ENCODE measurements at regions not wholly inside any gene's neighbourhood (a gene's known extent, or its start where the extent isn't known, plus 50 kb on each side); places are given as distances from the start of the nearest gene placed in this dataset.

DNA sequence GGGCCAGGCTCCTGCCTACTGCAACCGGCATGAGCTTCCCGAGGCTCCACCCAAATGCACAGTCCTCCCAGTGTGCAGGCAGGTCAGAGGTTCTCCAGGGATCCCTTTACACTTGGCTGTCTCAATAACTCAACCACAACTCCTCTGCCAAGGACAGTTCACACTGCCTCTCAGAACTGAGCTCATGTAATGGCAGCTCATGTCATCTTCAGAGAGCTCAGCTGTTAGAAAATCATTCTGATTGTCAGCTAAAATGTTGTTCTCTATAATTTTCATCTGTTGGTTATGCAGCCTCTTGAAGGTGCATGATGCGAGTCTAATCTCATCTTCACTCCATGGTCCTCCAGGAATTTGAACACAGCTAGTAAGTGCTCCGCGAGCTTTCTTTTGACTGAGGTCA is 76.7 kb downstream of the SST start:
- DNase-seq (ENCODE audit: low read depth in 1 of 2, low spot score in 2 of 2) (no peak), FAIRE-seq (no peak)
- Histone ChIP-seq H3K23me2 (ENCODE audit: low read depth, low read length) (no peaks in the 10 kb centered on the region; the same call in 1 of the 2 replicates), H2BK120ac (replicated peaks; ENCODE audit: low read depth, low read length) (no peak overlapping the region), H3K27ac (ENCODE audit: low read depth, low read length) (no peak overlapping the region), H2AFZ (ENCODE audit: low read length) (no peak overlapping the region), H2AK5ac (ENCODE audit: low read depth, low read length) (0 out of 2 replicates have a peak overlapping the region, but pooled peaks have one; percentile 49), H3K9ac (replicated peaks in 1 of 4; ENCODE audit: extremely low read depth in 1 of 4, low read depth in 3 of 4, low read length in 3 of 4) (no peak overlapping the region), H3K4me1 (replicated peaks in 1 of 4; ENCODE audit: control insufficient read depth in 3 of 4, insufficient read depth in 4 of 4, low read length in 3 of 4) (peaks cover 0 to 10% (median 4%) of the 10 kb centered on the region in 4 experiments; a peak in 3 of 7 replicates), H4K5ac (ENCODE audit: insufficient read length, low read depth, low read length) (no peak overlapping the region), H2BK5ac (ENCODE audit: low read depth, low read length) (no peak overlapping the region), H3K56ac (replicated peaks; ENCODE audit: insufficient read length, low read depth, low read length) (no peak overlapping the region), H3K27me3 (replicated peaks in 1 of 4; ENCODE audit: control insufficient read depth in 3 of 4, extremely low read depth in 1 of 4, insufficient read depth in 3 of 4, low read length in 3 of 4) (no peaks in the 10 kb centered on the region), H3K18ac (ENCODE audit: extremely low read depth, low read length) (no peak overlapping the region), H3K4ac (replicated peaks; ENCODE audit: insufficient read length, low read depth, low read length) (no peak overlapping the region), H2BK20ac (ENCODE audit: low read length) (peak overlapping the region; percentile 92; the same call in 1 of the 2 replicates), H4K8ac (ENCODE audit: extremely low read depth, insufficient read depth, low read length) (no peak overlapping the region), H3K4me2 (ENCODE audit: insufficient read depth in 1 of 2, low read depth in 2 of 2, low read length in 2 of 2) (no peak overlapping the region), H3K36me3 (ENCODE audit: control insufficient read depth in 2 of 4, insufficient read depth in 4 of 4, low read length in 3 of 4) (no peaks in the 10 kb centered on the region), H3K79me1 (ENCODE audit: low read depth, low read length) (no peaks in the 10 kb centered on the region), H4K20me1 (replicated peaks in 1 of 2; ENCODE audit: control insufficient read depth in 1 of 2, insufficient read depth in 2 of 2, low read length in 2 of 2) (no peaks in the 10 kb centered on the region), H4K91ac (replicated peaks; ENCODE audit: insufficient read length, low read length) (peak overlapping the region; percentile 4), H2BK15ac (ENCODE audit: low read length) (peak overlapping the region; percentile 54; the same call in 1 of the 2 replicates), H3K79me2 (ENCODE audit: control insufficient read depth in 1 of 2, insufficient read depth in 2 of 2, low read length in 2 of 2) (no peaks in the 10 kb centered on the region), H3K4me3 (ENCODE audit: extremely low read depth in 1 of 4, insufficient read depth in 2 of 4, low read depth in 3 of 4, low read length in 4 of 4) (no peak overlapping the region), H3K14ac (ENCODE audit: insufficient read length) (no peak overlapping the region), H2BK12ac (ENCODE audit: low read depth, low read length) (peak overlapping the region; percentile 70; the same call in 1 of the 2 replicates), H3K9me3 (ENCODE audit: insufficient read depth in 2 of 2, low read depth in 1 of 2, low read length in 1 of 2) (no peaks in the 10 kb centered on the region), H3K23ac (ENCODE audit: insufficient read length) (no peak overlapping the region)
- 96% methylated on average over 5 of the region's 5 CpGs; no CpG with 5 or more reads in 1 of the 2 experiments for WGBS, 2 experiments (ENCODE audit: extremely low coverage in 1 of 2, insufficient coverage in 1 of 2, insufficient read length in 1 of 2, insufficient replicate concordance in 2 of 2, low coverage in 1 of 2, low lambda C conversion rate in 2 of 2, missing lambda C conversion rate in 1 of 2)
- POLR2A ChIA-PET (ENCODE audit: partially characterized antibody) = interaction anchor here (0.8 kb wide), 1 partner anchor 275 kb away, joined by 3 read pairs; no protein-coding TSS in a partner anchor
- CTCF ChIA-PET (ENCODE audit: partially characterized antibody) = interaction anchor here (0.6 to 3.9 kb wide), 11 partner anchors 9 to 744 kb away, joined by 3 to 27 read pairs (median 4); no protein-coding TSS in a partner anchor
- TF ChIP-seq EGR1 (IDR thresholded peaks at IDR 0.05; ENCODE audit: borderline replicate concordance, low read depth, low read length) (no peak), PHF8 (conservative IDR thresholded peaks at IDR 0.05; ENCODE audit: low read depth, low read length) (no peak), ASH2L (IDR thresholded peaks at IDR 0.05; ENCODE audit: low read length) (no peak), KDM1A (IDR thresholded peaks at IDR 0.05; ENCODE audit: borderline replicate concordance, low read length) (no peak), RAD21 (IDR thresholded peaks at IDR 0.05 in 1 of 2, conservative IDR thresholded peaks at IDR 0.05 in 1 of 2; ENCODE audit: low read depth in 2 of 2, low read length in 2 of 2) (no peak), SIX5 (IDR thresholded peaks at IDR 0.05; ENCODE audit: low read depth, low read length) (no peak), KDM5A (IDR thresholded peaks at IDR 0.05; ENCODE audit: low read length) (no peak), SIN3A (conservative IDR thresholded peaks at IDR 0.05 in 1 of 2, IDR thresholded peaks at IDR 0.05 in 1 of 2; ENCODE audit: low read depth in 1 of 2, low read length in 2 of 2) (no peak), BCL11A (IDR thresholded peaks at IDR 0.05; ENCODE audit: low read depth in 2 of 2, low read length in 2 of 2) (no peak), EZH2 (IDR thresholded peaks at IDR 0.05; ENCODE audit: low read depth, low read length, severe bottlenecking) (no peak), POLR2A (IDR thresholded peaks at IDR 0.05; ENCODE audit: control extremely low read depth in 1 of 2, low read depth in 2 of 2, low read length in 2 of 2) (no peak)
- TF ChIP-seq, protein P1, sequence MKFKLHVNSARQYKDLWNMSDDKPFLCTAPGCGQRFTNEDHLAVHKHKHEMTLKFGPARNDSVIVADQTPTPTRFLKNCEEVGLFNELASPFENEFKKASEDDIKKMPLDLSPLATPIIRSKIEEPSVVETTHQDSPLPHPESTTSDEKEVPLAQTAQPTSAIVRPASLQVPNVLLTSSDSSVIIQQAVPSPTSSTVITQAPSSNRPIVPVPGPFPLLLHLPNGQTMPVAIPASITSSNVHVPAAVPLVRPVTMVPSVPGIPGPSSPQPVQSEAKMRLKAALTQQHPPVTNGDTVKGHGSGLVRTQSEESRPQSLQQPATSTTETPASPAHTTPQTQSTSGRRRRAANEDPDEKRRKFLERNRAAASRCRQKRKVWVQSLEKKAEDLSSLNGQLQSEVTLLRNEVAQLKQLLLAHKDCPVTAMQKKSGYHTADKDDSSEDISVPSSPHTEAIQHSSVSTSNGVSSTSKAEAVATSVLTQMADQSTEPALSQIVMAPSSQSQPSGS (IDR thresholded peaks at IDR 0.05; ENCODE audit: low read length) = no peak

Data from H1 (cell line).